Testis (tissue), 2 donors: ENCODE measurements at regions not wholly inside any gene's neighbourhood (a gene's known extent, or its start where the extent isn't known, plus 50 kb on each side); places are given as distances from the start of the nearest gene placed in this dataset.

Experiments used
- CTCF ChIP-seq, 3 experiments: fragments of 450-650 bp in 2 of 3; fragments of 200-600 bp in 1 of 3; sonication (generic) in 1 of 3; IDR thresholded peaks; one replicate each; pipeline ENCODE4 v1.5.1; 2016 to 2019; ENCODE audit warnings: antibody characterized with exemption in 3 of 3, mild to moderate bottlenecking in 2 of 3, moderate library complexity in 1 of 3
- POLR2A ChIP-seq: fragments of 450-650 bp; IDR thresholded peaks from one replicate; pipeline ENCODE4 v1.6.1; 2017; ENCODE audit warnings: antibody characterized with exemption, mild to moderate bottlenecking, moderate library complexity

- no peak for TF ChIP-seq CTCF (IDR thresholded peaks at IDR 0.05)
- TF ChIP-seq POLR2A: no peak
Measured at GRCh38 chr19:30781519-30781918, 409.3 kb downstream of the ZNF536 start.
